ENCODE measurements at regions not wholly inside any gene's neighbourhood (a gene's known extent, or its start where the extent isn't known, plus 50 kb on each side); places are given as distances from the start of the nearest gene placed in this dataset.

DNA sequence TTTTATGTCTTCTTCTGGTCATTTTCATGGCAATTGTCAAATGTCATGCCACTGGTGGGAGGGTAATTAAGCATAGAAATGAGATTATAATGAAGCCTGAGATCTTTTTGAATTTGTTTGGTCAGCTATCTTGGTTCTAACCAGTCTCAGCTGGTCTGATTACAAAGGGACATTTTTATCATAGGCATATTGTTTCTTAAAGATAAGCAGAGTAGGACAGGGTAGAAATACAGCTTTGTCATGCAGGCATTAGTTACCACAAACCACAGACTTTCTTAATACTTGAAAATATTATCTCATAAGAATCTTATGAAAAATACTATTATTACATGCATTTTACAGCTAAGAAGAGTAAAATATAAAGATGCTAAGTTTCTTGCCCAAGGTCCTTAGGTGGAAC is 1761.5 kb downstream of the PCDH9 start:
- TF ChIP-seq, protein P1, sequence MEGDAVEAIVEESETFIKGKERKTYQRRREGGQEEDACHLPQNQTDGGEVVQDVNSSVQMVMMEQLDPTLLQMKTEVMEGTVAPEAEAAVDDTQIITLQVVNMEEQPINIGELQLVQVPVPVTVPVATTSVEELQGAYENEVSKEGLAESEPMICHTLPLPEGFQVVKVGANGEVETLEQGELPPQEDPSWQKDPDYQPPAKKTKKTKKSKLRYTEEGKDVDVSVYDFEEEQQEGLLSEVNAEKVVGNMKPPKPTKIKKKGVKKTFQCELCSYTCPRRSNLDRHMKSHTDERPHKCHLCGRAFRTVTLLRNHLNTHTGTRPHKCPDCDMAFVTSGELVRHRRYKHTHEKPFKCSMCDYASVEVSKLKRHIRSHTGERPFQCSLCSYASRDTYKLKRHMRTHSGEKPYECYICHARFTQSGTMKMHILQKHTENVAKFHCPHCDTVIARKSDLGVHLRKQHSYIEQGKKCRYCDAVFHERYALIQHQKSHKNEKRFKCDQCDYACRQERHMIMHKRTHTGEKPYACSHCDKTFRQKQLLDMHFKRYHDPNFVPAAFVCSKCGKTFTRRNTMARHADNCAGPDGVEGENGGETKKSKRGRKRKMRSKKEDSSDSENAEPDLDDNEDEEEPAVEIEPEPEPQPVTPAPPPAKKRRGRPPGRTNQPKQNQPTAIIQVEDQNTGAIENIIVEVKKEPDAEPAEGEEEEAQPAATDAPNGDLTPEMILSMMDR (conservative IDR thresholded peaks at IDR 0.05) = no peak
- no peak overlapping the region for H3K27ac ChIP-seq

DNA sequence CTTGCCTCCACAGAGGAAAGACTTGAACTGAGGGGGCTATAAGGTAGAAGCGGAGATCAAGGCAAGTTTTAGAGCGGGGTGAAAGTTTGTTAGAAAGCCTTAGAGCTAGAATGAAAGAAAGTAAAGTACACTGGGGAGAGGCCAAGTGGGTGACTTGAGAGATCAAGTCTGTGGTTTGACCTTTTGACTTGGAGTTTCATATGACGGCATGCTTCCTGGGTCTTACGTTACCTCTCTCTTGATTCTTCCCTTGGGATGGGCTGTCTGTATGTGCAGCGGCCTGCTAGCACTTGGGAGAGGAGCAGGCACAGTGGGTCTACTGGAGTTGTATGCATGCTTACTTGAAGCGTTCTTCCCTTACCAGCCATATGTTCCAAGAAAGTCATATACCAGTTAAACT is 1768.5 kb downstream of the PCDH9 start:
- TF ChIP-seq, protein P1 (conservative IDR thresholded peaks at IDR 0.05) = no peak
- H3K27ac ChIP-seq = no peak overlapping the region

DNA sequence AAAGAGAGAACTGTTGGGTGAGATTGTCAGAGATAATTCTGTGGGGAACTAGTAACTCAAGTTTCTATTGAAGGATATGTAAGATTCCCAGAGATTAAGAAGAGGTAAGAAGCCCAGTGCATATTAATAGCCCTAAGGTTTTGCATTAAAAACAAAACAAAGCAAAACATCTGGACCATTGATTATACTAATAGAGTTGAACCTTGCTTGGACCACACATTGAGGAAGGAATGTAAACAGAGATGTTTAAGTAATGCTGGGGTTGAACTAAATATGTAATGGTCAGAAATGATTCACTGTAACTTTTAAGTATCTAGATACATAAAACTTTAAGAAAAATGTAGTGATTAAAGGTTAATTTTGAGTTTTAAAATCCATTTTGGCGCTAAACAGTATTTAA is 1770.0 kb downstream of the PCDH9 start:
- TF ChIP-seq, protein P1 (conservative IDR thresholded peaks at IDR 0.05) = no peak
- no peak overlapping the region for H3K27ac ChIP-seq

DNA sequence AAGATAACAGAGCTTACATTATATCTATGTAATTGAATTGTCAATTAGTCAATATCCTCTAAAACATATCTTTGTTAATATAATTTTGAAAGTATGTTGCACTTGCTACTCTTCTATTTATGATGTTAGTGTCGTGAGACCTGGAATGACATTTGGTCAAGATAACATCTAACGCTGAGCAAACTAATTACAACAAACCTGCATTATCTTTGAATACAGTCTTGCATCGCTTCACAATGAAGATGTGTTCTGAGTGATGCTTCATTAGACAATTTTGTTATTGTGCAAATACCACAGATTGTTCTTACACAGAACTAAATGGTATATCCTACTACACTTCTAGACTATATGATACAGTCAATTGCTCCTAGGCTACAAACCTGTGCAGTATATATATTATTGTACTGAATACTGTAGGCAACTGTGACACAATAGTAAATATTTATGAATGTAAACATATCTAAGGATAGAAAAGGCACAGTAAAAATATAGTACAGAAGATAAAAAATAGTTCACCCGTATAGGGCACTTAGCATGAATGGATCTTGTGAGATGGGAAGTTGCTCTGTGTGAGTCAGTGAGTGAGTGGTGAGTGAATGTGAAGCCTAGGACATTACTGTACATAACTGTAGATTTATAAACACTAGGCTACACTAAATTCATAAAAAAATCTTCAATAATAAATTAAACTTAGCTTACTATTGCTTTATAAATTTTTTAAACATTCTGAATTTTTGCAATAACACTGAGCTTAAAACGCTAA is 1773.8 kb downstream of the PCDH9 start:
- no peak overlapping the region for H3K27ac ChIP-seq
- TF ChIP-seq, protein P1 (conservative IDR thresholded peaks at IDR 0.05) = no peak

DNA sequence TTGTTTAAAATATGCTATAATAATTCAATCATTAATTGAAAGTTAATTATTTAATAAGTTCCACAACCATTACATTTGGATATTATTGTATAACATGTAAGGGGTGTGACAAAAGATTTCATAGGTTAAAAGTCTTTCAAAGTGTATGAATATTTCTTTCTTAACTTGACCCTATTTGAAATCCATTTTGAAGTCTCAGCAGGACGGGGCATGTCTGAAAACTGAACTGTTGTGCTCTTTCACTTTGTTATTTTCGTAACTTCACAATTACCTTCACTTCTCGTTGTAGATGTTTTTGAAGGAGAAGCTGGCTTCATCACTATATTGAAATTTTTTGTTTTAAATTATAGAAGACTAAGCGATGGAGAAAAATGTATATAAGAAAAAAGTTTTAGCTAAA is 1775.7 kb downstream of the PCDH9 start:
- TF ChIP-seq, protein P1 (conservative IDR thresholded peaks at IDR 0.05) = no peak
- H3K27ac ChIP-seq = no peak overlapping the region

DNA sequence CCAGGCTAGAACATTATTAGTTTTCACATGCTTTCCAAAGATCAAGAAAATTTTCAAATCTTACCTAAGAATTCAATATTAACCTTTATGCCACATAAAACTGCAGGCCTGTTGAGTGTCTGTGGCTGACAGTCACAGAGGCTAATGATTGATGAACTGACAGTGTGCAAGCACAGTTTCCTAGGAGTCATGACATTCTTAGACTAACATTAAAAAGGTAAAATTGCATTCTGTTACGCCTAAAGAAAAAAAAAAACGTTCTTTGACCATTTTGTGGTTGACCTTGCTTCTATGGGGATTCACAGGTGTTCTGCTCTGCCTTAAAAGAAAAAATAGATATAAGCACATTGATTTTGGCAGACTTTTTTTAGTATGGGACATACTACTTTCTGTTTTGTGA is 1776.2 kb downstream of the PCDH9 start:
- TF ChIP-seq, protein P1 (conservative IDR thresholded peaks at IDR 0.05) = no peak
- no peak overlapping the region for H3K27ac ChIP-seq

DNA sequence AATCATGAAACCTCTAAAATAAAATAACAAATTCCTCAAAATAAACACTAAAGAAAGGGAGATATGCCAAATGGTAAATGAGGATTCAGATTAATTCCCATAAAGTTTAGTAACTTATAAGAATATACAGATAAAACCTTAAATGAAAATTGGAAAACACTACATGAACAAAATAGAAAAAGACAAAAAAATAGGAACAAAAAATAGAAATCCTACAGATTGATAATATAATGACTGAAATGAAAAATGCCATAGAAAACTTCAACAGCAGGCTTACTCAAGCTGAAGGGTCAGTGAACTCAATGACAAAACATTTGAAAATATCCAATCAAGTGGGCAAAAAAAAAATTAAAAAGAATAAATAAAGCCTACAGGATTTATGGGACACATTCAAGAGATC is 1784.8 kb downstream of the PCDH9 start:
- TF ChIP-seq, protein P1 (conservative IDR thresholded peaks at IDR 0.05) = no peak
- H3K27ac ChIP-seq = no peak overlapping the region
